Lower leg skin (tissue), 3 donors: ENCODE measurements at regions not wholly inside any gene's neighbourhood (a gene's known extent, or its start where the extent isn't known, plus 50 kb on each side); places are given as distances from the start of the nearest gene placed in this dataset.

Source experiments
- CTCF ChIP-seq, 3 donors: fragments of 450-650 bp; IDR thresholded peaks; one replicate each; pipeline ENCODE4 v1.5.1; 2016; ENCODE audit warnings: antibody characterized with exemption in 3 of 3, mild to moderate bottlenecking in 3 of 3, moderate library complexity in 2 of 3
- POLR2A ChIP-seq, 2 donors: fragments of 450-650 bp; IDR thresholded peaks; one replicate each; pipeline ENCODE4 v1.6.1; 2016 to 2017; ENCODE audit warnings: antibody characterized with exemption in 2 of 2, mild to moderate bottlenecking in 1 of 2, moderate library complexity in 1 of 2

GRCh38 chr12:40511341-40511740 is 180.9 kb upstream of the CNTN1 start:
- TF ChIP-seq CTCF (IDR thresholded peaks at IDR 0.05) = no peak
- TF ChIP-seq POLR2A (IDR thresholded peaks at IDR 0.05) = no peak
